HepG2 (cell line): ENCODE measurements at regions not wholly inside any gene's neighbourhood (a gene's known extent, or its start where the extent isn't known, plus 50 kb on each side); places are given as distances from the start of the nearest gene placed in this dataset.

Source experiments
- ATAC-seq: fragments of 200-7000 bp; cut with Tn5 transposase; 3 replicates; pipeline ENCODE4 v1.9.1; 2020; ENCODE audit warnings: mild to moderate bottlenecking, moderate library complexity
- BruUV-seq: library from RNA; stranded (reverse); fragments of 400-500 nt; replicated peaks from 2 replicates; lab custom pipeline; 2021; lab: Mats Ljungman, UMichigan
- CTCF ChIA-PET: fragments of 300-600 bp; formaldehyde crosslinking; extraction: SDS; loops from one replicate; lab custom pipeline; 2021; ENCODE audit warnings: low total read pairs, inconsistent platforms, low intra/inter-chr PET ratio; lab: Yijun Ruan, JAX
- POLR2A ChIA-PET: fragments of 350-600 bp; sonication (Branson Sonifier 250); formaldehyde crosslinking; loops from one replicate; lab custom pipeline; 2020; ENCODE audit warnings: antibody characterized with exemption, inconsistent platforms; lab: Yijun Ruan, JAX
- DNase-seq: peaks from one replicate; pipeline ENCODE4 v3.0.0-alpha.2; 2015; ENCODE audit warnings: low spot score
- FAIRE-seq: peaks from 3 replicates; lab custom pipeline; 2011; peaks lifted over from hg19 to GRCh38; lab: Jason Lieb, UNC
- H2AFZ ChIP-seq: one replicate; pipeline ENCODE4 v1.6.1; 2011; ENCODE audit warnings: low read length, inconsistent platforms
- H3K27ac ChIP-seq: fragments of 300-600 bp; 3 replicates; pipeline ENCODE4 v1.8.0; 2011; ENCODE audit warnings: mixed run types, mild to moderate bottlenecking, mixed read lengths, low read length, inconsistent platforms; ENCODE audit not compliant: insufficient read depth; ENCODE audit errors: extremely low read length
- H3K27me3 ChIP-seq, 2 experiments: fragments of 200-600 bp in 1 of 2; 2 replicates in 1 of 2; 3 replicates in 1 of 2; pipeline versions ENCODE4 v1.6.0 to v1.8.0; 2011; ENCODE audit warnings: low read length in 2 of 2, mild to moderate bottlenecking in 2 of 2, moderate library complexity in 2 of 2, inconsistent platforms in 1 of 2; ENCODE audit not compliant: insufficient read depth in 2 of 2, control insufficient read depth in 1 of 2
- H3K36me3 ChIP-seq, 2 experiments: fragments of 200-600 bp in 1 of 2; replicated peaks in 1 of 2; 2 replicates in 1 of 2; 3 replicates in 1 of 2; pipeline versions ENCODE4 v1.5.1 to v1.8.0; 2011; ENCODE audit warnings: low read length in 2 of 2, inconsistent platforms in 1 of 2; ENCODE audit not compliant: insufficient read depth in 2 of 2, control insufficient read depth in 1 of 2
- H3K4me1 ChIP-seq: 2 replicates; pipeline ENCODE4 v1.5.1; 2012; ENCODE audit warnings: low read length, inconsistent platforms; ENCODE audit not compliant: insufficient read depth
- H3K4me2 ChIP-seq: 2 replicates; pipeline ENCODE4 v1.6.0; 2011; ENCODE audit warnings: low read depth, low read length, inconsistent platforms
- H3K4me3 ChIP-seq, 3 experiments: fragments of 200-600 bp in 1 of 3; sonication (generic), shearing (Covaris generic) in 1 of 3; replicated peaks in 1 of 3; 2 replicates each; pipeline ENCODE4 v1.5.1; 2011 to 2016; ENCODE audit warnings: low read length in 3 of 3, inconsistent platforms in 2 of 3, low read depth in 2 of 3, mild to moderate bottlenecking in 2 of 3, control low read depth in 1 of 3, mixed read lengths in 1 of 3; ENCODE audit not compliant: insufficient read depth in 1 of 3
- H3K79me2 ChIP-seq: one replicate; pipeline ENCODE4 v1.6.1; 2011; ENCODE audit warnings: low read length, inconsistent platforms; ENCODE audit not compliant: insufficient read depth
- H3K9ac ChIP-seq: 2 replicates; pipeline ENCODE4 v1.6.0; 2011; ENCODE audit warnings: mild to moderate bottlenecking, low read depth, low read length, inconsistent platforms; ENCODE audit not compliant: insufficient read depth
- H3K9me3 ChIP-seq: 2 replicates; pipeline ENCODE4 v1.5.1; 2012; ENCODE audit warnings: mild to moderate bottlenecking, low read length
- H4K20me1 ChIP-seq: 2 replicates; pipeline ENCODE4 v1.6.0; 2011; ENCODE audit warnings: inconsistent platforms, mild to moderate bottlenecking, low read length, moderate library complexity; ENCODE audit not compliant: insufficient read depth
- DNMT1 ChIP-seq: sonication (generic); formaldehyde crosslinking; IDR thresholded peaks from 2 replicates; pipeline ENCODE4 v1.5.1; 2020; ENCODE audit warnings: mild to moderate bottlenecking, missing genetic modification reagents
- DNMT3B ChIP-seq: conservative IDR thresholded peaks from 2 replicates; pipeline ENCODE4 v1.6.1; 2016; ENCODE audit warnings: missing biosample characterization, control low read depth
- EEA1 ChIP-seq: sonication (generic); formaldehyde crosslinking; IDR thresholded peaks from 2 replicates; pipeline ENCODE4 v1.5.1; 2020; ENCODE audit warnings: mild to moderate bottlenecking, missing genetic modification reagents, borderline replicate concordance
- HNRNPL ChIP-seq: fragments of 200-400 bp; formaldehyde crosslinking; IDR thresholded peaks from 2 replicates; pipeline ENCODE4 v1.6.1; 2017; ENCODE audit warnings: mild to moderate bottlenecking, low read depth, low read length
- JUN ChIP-seq: sonication (generic); formaldehyde crosslinking; IDR thresholded peaks from 2 replicates; pipeline ENCODE4 v1.4.0; 2020; ENCODE audit warnings: mild to moderate bottlenecking, missing genetic modification reagents
- JUNB ChIP-seq: sonication (generic); formaldehyde crosslinking; IDR thresholded peaks from 2 replicates; pipeline ENCODE4 v1.8.0; 2022; ENCODE audit warnings: missing genetic modification reagents, mild to moderate bottlenecking, borderline replicate concordance
- PHF8 ChIP-seq: sonication (generic); formaldehyde crosslinking; IDR thresholded peaks from 2 replicates; pipeline ENCODE4 v1.5.0; 2020; ENCODE audit warnings: missing genetic modification reagents
- TBX3 ChIP-seq: fragments of 450-650 bp; IDR thresholded peaks from 2 replicates; pipeline ENCODE4 v1.6.1; 2017; ENCODE audit warnings: antibody characterized with exemption, mild to moderate bottlenecking, inconsistent platforms, borderline replicate concordance
- THYN1 ChIP-seq: sonication (generic); formaldehyde crosslinking; IDR thresholded peaks from 2 replicates; pipeline ENCODE4 v1.8.1; 2023; ENCODE audit warnings: low read depth, mild to moderate bottlenecking, moderate library complexity, missing genetic modification reagents, borderline replicate concordance
- ZBTB33 ChIP-seq: sonication (generic); formaldehyde crosslinking; IDR thresholded peaks from 2 replicates; pipeline ENCODE4 v1.4.0; 2020; ENCODE audit warnings: missing genetic modification reagents
- ZFP36 ChIP-seq: fragments of 150-350 bp; IDR thresholded peaks from 2 replicates; pipeline ENCODE4 v1.6.1; 2018; ENCODE audit warnings: borderline replicate concordance, low read length, low read depth; ENCODE audit not compliant: partially characterized antibody
- ZNF460 ChIP-seq: sonication (generic); formaldehyde crosslinking; IDR thresholded peaks from 2 replicates; pipeline ENCODE4 v1.5.1; 2020; ENCODE audit warnings: missing genetic modification reagents, mild to moderate bottlenecking, borderline replicate concordance
- ZNF562 ChIP-seq: sonication (generic); formaldehyde crosslinking; IDR thresholded peaks from 2 replicates; pipeline ENCODE4 v1.8.0; 2022; ENCODE audit warnings: missing genetic modification reagents, borderline replicate concordance
- ZNF570 ChIP-seq: sonication (generic); formaldehyde crosslinking; IDR thresholded peaks from 2 replicates; pipeline ENCODE4 v1.4.0; 2020; ENCODE audit warnings: mild to moderate bottlenecking, missing genetic modification reagents, borderline replicate concordance
- ZNF615 ChIP-seq: sonication (generic); formaldehyde crosslinking; IDR thresholded peaks from 2 replicates; pipeline ENCODE4 v1.5.0; 2020; ENCODE audit warnings: mild to moderate bottlenecking, missing genetic modification reagents, borderline replicate concordance
- WGBS: methylation state at CpG from one replicate; pipeline ENCODE4 v1.1.6; 2017; ENCODE audit warnings: low lambda C conversion rate; 5-methylcytosine and 5-hydroxymethylcytosine counted together
- in situ Hi-C: cut with HindIII; loops from 2 replicates; pipeline ENCODE4 v1.10.0; 2017; ENCODE audit warnings: low pct_unique_long_range_greater_than_20kb; ENCODE audit not compliant: extremely low pct_ligation_motif_present
- intact Hi-C: fragments of 100-400 bp; cut with micrococcal nuclease; formaldehyde crosslinking; loops from one replicate; pipeline ENCODE4 v1.10.0; 2022; ENCODE audit not compliant: unreplicated experiment
- TF ChIP-seq, protein P1 (sequence below): sonication (generic); formaldehyde crosslinking; IDR thresholded peaks from 2 replicates; pipeline ENCODE4 v1.4.0; 2020; ENCODE audit warnings: mild to moderate bottlenecking, missing genetic modification reagents

GRCh38 chr6:996271-996852 is 303.4 kb upstream of the EXOC2 start:
- TF ChIP-seq THYN1 (CRISPR knock-in tag) (no peak), HNRNPL (0 out of 2 replicates have a peak, but pooled peaks have one; percentile 30), ZBTB33 (CRISPR knock-in tag) (0 out of 2 replicates have a peak, but pooled peaks have one; percentile 51)
- TF ChIP-seq, all 625 proteins: peak for 2
- H3K79me2 ChIP-seq: no peaks in the 10 kb centered on the region
- H3K27me3 ChIP-seq: no peaks in the 10 kb centered on the region
- no peak overlapping the region for H3K9ac ChIP-seq
- no peak overlapping the region for H3K27ac ChIP-seq
- peaks cover 36% of the 10 kb centered on the region for H3K4me1 ChIP-seq
- no TSS peak for BruUV-seq
- in situ Hi-C loops (no loop called here), intact Hi-C loops (no loop called here)
- no peak for DNase-seq
- ChIA-PET CTCF (no interaction called here), POLR2A (no interaction called here)
- FAIRE-seq: no peak
- no peak overlapping the region for H2AFZ ChIP-seq
- peaks cover 4% of the 10 kb centered on the region; the same call in 1 of the 2 replicates for H3K9me3 ChIP-seq
- H3K4me2 ChIP-seq: no peak overlapping the region
- no peak for ATAC-seq
- WGBS: 78% methylated on average over 9 of the region's 9 CpGs
- no peaks in the 10 kb centered on the region for H4K20me1 ChIP-seq
- H3K4me3 ChIP-seq: no peak overlapping the region
- no peaks in the 10 kb centered on the region for H3K36me3 ChIP-seq

- no TSS peak for BruUV-seq
- in situ Hi-C loops: no loop called here
- Histone ChIP-seq H3K36me3 (no peaks in the 10 kb centered on the region), H3K9ac (no peak overlapping the region), H3K79me2 (no peaks in the 10 kb centered on the region), H2AFZ (no peak overlapping the region), H3K4me3 (no peak overlapping the region), H4K20me1 (no peaks in the 10 kb centered on the region), H3K4me1 (peaks cover 5% of the 10 kb centered on the region; the same call in 1 of the 2 replicates), H3K4me2 (no peak overlapping the region), H3K27me3 (no peaks in the 10 kb centered on the region), H3K27ac (no peak overlapping the region), H3K9me3 (peaks cover 12% of the 10 kb centered on the region; the same call in 1 of the 2 replicates)
- FAIRE-seq (no peak), ATAC-seq (no peak), DNase-seq (no peak)
- POLR2A ChIA-PET: no interaction called here
- TF ChIP-seq EEA1 (no peak), ZFP36 (no peak), DNMT3B (no peak), DNMT1 (CRISPR knock-in tag) (no peak), ZNF570 (CRISPR knock-in tag) (no peak), JUNB (CRISPR knock-in tag) (no peak), PHF8 (CRISPR knock-in tag) (no peak), ZNF460 (CRISPR knock-in tag) (no peak), ZNF562 (CRISPR knock-in tag) (no peak), ZNF615 (CRISPR knock-in tag) (no peak), JUN (CRISPR knock-in tag) (no peak), TBX3 (no peak)
- TF ChIP-seq, protein P1, sequence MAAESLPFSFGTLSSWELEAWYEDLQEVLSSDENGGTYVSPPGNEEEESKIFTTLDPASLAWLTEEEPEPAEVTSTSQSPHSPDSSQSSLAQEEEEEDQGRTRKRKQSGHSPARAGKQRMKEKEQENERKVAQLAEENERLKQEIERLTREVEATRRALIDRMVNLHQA (CRISPR knock-in tag): no peak
- intact Hi-C loops: no loop called here
- CTCF ChIA-PET: no interaction called here
Measured at GRCh38 chr6:991192-991591, 298.3 kb upstream of the EXOC2 start.
